ENCODE measurements at regions not wholly inside any gene's neighbourhood (a gene's known extent, or its start where the extent isn't known, plus 50 kb on each side); places are given as distances from the start of the nearest gene placed in this dataset.
"Not testable (repeated sequence)": the region's sequence is repeated elsewhere in the genome, so short reads cannot be mapped to it uniquely, and the experiment has no call there.

- Histone ChIP-seq H3K4me1 (ENCODE audit: control insufficient read depth in 1 of 2, insufficient read depth in 2 of 2, low read length in 2 of 2) (no peaks in the 10 kb centered on the region), H3K36me3 (ENCODE audit: control insufficient read depth in 1 of 2, insufficient read depth in 2 of 2, low read length in 2 of 2) (no peaks in the 10 kb centered on the region), H3K9me3 (ENCODE audit: control insufficient read depth in 1 of 2, low read length in 2 of 2) (peaks cover 0 to 6% of the 10 kb centered on the region in 2 donors), H3K4me3 (ENCODE audit: low read depth in 1 of 2, low read length in 2 of 2) (no peak overlapping the region), H3K27me3 (ENCODE audit: control insufficient read depth in 1 of 2, insufficient read depth in 2 of 2, low read length in 2 of 2) (peaks cover 0 to 3% of the 10 kb centered on the region in 2 donors), H3K27ac (ENCODE audit: low read depth, low read length) (no peak overlapping the region), H3K9ac (ENCODE audit: low read depth in 1 of 2, low read length in 2 of 2) (no peak overlapping the region)
Measured at GRCh38 chr3:170670504-170670903, 84.6 kb upstream of the SLC7A14 start.

GRCh38 chr3:170662986-170663385 is 77.1 kb upstream of the SLC7A14 start:
- not testable (repeated sequence) for H3K27ac ChIP-seq (ENCODE audit: low read depth, low read length); H3K9me3 ChIP-seq (ENCODE audit: control insufficient read depth in 1 of 2, low read length in 2 of 2); H3K36me3 ChIP-seq (ENCODE audit: control insufficient read depth in 1 of 2, insufficient read depth in 2 of 2, low read length in 2 of 2); H3K4me1 ChIP-seq (ENCODE audit: control insufficient read depth in 1 of 2, insufficient read depth in 2 of 2, low read length in 2 of 2); H3K4me3 ChIP-seq (ENCODE audit: low read depth in 1 of 2, low read length in 2 of 2); H3K27me3 ChIP-seq (ENCODE audit: control insufficient read depth in 1 of 2, insufficient read depth in 2 of 2, low read length in 2 of 2); H3K9ac ChIP-seq (ENCODE audit: low read depth in 1 of 2, low read length in 2 of 2)

- no peak overlapping the region for H3K27ac ChIP-seq (ENCODE audit: low read depth, low read length)
- no peaks in the 10 kb centered on the region for H3K4me1 ChIP-seq (ENCODE audit: control insufficient read depth in 1 of 2, insufficient read depth in 2 of 2, low read length in 2 of 2)
- no peaks in the 10 kb centered on the region for H3K36me3 ChIP-seq (ENCODE audit: control insufficient read depth in 1 of 2, insufficient read depth in 2 of 2, low read length in 2 of 2)
- no peak overlapping the region for H3K9ac ChIP-seq (ENCODE audit: low read depth in 1 of 2, low read length in 2 of 2)
- no peaks in the 10 kb centered on the region for H3K27me3 ChIP-seq (ENCODE audit: control insufficient read depth in 1 of 2, insufficient read depth in 2 of 2, low read length in 2 of 2)
- peak overlapping the region in 1 of 2 donors; percentile 12 for H3K4me3 ChIP-seq (ENCODE audit: low read depth in 1 of 2, low read length in 2 of 2)
- H3K9me3 ChIP-seq (ENCODE audit: control insufficient read depth in 1 of 2, low read length in 2 of 2) = no peaks in the 10 kb centered on the region
Measured at GRCh38 chr3:170660139-170660538, 74.3 kb upstream of the SLC7A14 start.

- Histone ChIP-seq H3K4me1 (ENCODE audit: control insufficient read depth in 1 of 2, insufficient read depth in 2 of 2, low read length in 2 of 2) (no peaks in the 10 kb centered on the region), H3K27me3 (ENCODE audit: control insufficient read depth in 1 of 2, insufficient read depth in 2 of 2, low read length in 2 of 2) (no peaks in the 10 kb centered on the region), H3K9me3 (ENCODE audit: control insufficient read depth in 1 of 2, low read length in 2 of 2) (no peaks in the 10 kb centered on the region), H3K9ac (ENCODE audit: low read depth in 1 of 2, low read length in 2 of 2) (no peak overlapping the region), H3K4me3 (ENCODE audit: low read depth in 1 of 2, low read length in 2 of 2) (no peak overlapping the region), H3K27ac (ENCODE audit: low read depth, low read length) (no peak overlapping the region), H3K36me3 (ENCODE audit: control insufficient read depth in 1 of 2, insufficient read depth in 2 of 2, low read length in 2 of 2) (no peaks in the 10 kb centered on the region)
Measured at GRCh38 chr3:170657312-170657711, 71.4 kb upstream of the SLC7A14 start.

GRCh38 chr3:170656284-170656683 is 70.4 kb upstream of the SLC7A14 start:
- Histone ChIP-seq H3K36me3 (ENCODE audit: control insufficient read depth in 1 of 2, insufficient read depth in 2 of 2, low read length in 2 of 2) (no peaks in the 10 kb centered on the region), H3K27ac (ENCODE audit: low read depth, low read length) (no peak overlapping the region)

GRCh38 chr3:170653801-170654200 is 67.9 kb upstream of the SLC7A14 start:
- Histone ChIP-seq H3K27ac (ENCODE audit: low read depth, low read length) (no peak overlapping the region), H3K9ac (ENCODE audit: low read depth in 1 of 2, low read length in 2 of 2) (no peak overlapping the region), H3K9me3 (ENCODE audit: control insufficient read depth in 1 of 2, low read length in 2 of 2) (no peaks in the 10 kb centered on the region), H3K27me3 (ENCODE audit: control insufficient read depth in 1 of 2, insufficient read depth in 2 of 2, low read length in 2 of 2) (no peaks in the 10 kb centered on the region), H3K4me1 (ENCODE audit: control insufficient read depth in 1 of 2, insufficient read depth in 2 of 2, low read length in 2 of 2) (no peaks in the 10 kb centered on the region), H3K36me3 (ENCODE audit: control insufficient read depth in 1 of 2, insufficient read depth in 2 of 2, low read length in 2 of 2) (no peaks in the 10 kb centered on the region), H3K4me3 (ENCODE audit: low read depth in 1 of 2, low read length in 2 of 2) (no peak overlapping the region)

More at GRCh38 chr3:170656284-170656683, 70.4 kb upstream of the SLC7A14 start:
- no peak overlapping the region for H3K4me3 ChIP-seq (ENCODE audit: low read depth in 1 of 2, low read length in 2 of 2)
- H3K9me3 ChIP-seq (ENCODE audit: control insufficient read depth in 1 of 2, low read length in 2 of 2) = no peaks in the 10 kb centered on the region
- no peaks in the 10 kb centered on the region for H3K4me1 ChIP-seq (ENCODE audit: control insufficient read depth in 1 of 2, insufficient read depth in 2 of 2, low read length in 2 of 2)
- no peak overlapping the region for H3K9ac ChIP-seq (ENCODE audit: low read depth in 1 of 2, low read length in 2 of 2)
- no peaks in the 10 kb centered on the region for H3K27me3 ChIP-seq (ENCODE audit: control insufficient read depth in 1 of 2, insufficient read depth in 2 of 2, low read length in 2 of 2)

GRCh38 chr3:170651260-170651845 is 65.5 kb upstream of the SLC7A14 start:
- Histone ChIP-seq H3K9ac (ENCODE audit: low read depth in 1 of 2, low read length in 2 of 2) (no peak overlapping the region), H3K27me3 (ENCODE audit: control insufficient read depth in 1 of 2, insufficient read depth in 2 of 2, low read length in 2 of 2) (no peaks in the 10 kb centered on the region)

GRCh38 chr3:170650557-170650956 is 64.7 kb upstream of the SLC7A14 start:
- not testable (repeated sequence) for H3K4me3 ChIP-seq (ENCODE audit: low read depth in 1 of 2, low read length in 2 of 2); H3K9ac ChIP-seq (ENCODE audit: low read depth in 1 of 2, low read length in 2 of 2)

More at GRCh38 chr3:170651260-170651845, 65.5 kb upstream of the SLC7A14 start:
- H3K4me3 ChIP-seq (ENCODE audit: low read depth in 1 of 2, low read length in 2 of 2) = no peak overlapping the region
- no peaks in the 10 kb centered on the region for H3K9me3 ChIP-seq (ENCODE audit: control insufficient read depth in 1 of 2, low read length in 2 of 2)
- H3K36me3 ChIP-seq (ENCODE audit: control insufficient read depth in 1 of 2, insufficient read depth in 2 of 2, low read length in 2 of 2) = no peaks in the 10 kb centered on the region
- H3K27ac ChIP-seq (ENCODE audit: low read depth, low read length) = no peak overlapping the region
- H3K4me1 ChIP-seq (ENCODE audit: control insufficient read depth in 1 of 2, insufficient read depth in 2 of 2, low read length in 2 of 2) = no peaks in the 10 kb centered on the region

GRCh38 chr3:170644711-170645110 is 58.8 kb upstream of the SLC7A14 start:
- Histone ChIP-seq H3K27me3 (ENCODE audit: control insufficient read depth in 1 of 2, insufficient read depth in 2 of 2, low read length in 2 of 2) (no peaks in the 10 kb centered on the region), H3K9ac (ENCODE audit: low read depth in 1 of 2, low read length in 2 of 2) (no peak overlapping the region), H3K36me3 (ENCODE audit: control insufficient read depth in 1 of 2, insufficient read depth in 2 of 2, low read length in 2 of 2) (no peaks in the 10 kb centered on the region), H3K27ac (ENCODE audit: low read depth, low read length) (no peak overlapping the region), H3K9me3 (ENCODE audit: control insufficient read depth in 1 of 2, low read length in 2 of 2) (no peaks in the 10 kb centered on the region), H3K4me1 (ENCODE audit: control insufficient read depth in 1 of 2, insufficient read depth in 2 of 2, low read length in 2 of 2) (no peaks in the 10 kb centered on the region), H3K4me3 (ENCODE audit: low read depth in 1 of 2, low read length in 2 of 2) (no peak overlapping the region)

More at GRCh38 chr3:170650557-170650956, 64.7 kb upstream of the SLC7A14 start:
- H3K9me3 ChIP-seq (ENCODE audit: control insufficient read depth in 1 of 2, low read length in 2 of 2); H3K27me3 ChIP-seq (ENCODE audit: control insufficient read depth in 1 of 2, insufficient read depth in 2 of 2, low read length in 2 of 2); H3K36me3 ChIP-seq (ENCODE audit: control insufficient read depth in 1 of 2, insufficient read depth in 2 of 2, low read length in 2 of 2); H3K27ac ChIP-seq (ENCODE audit: low read depth, low read length); H3K4me1 ChIP-seq (ENCODE audit: control insufficient read depth in 1 of 2, insufficient read depth in 2 of 2, low read length in 2 of 2): not testable (repeated sequence)

- Histone ChIP-seq H3K4me1 (ENCODE audit: control insufficient read depth in 1 of 2, insufficient read depth in 2 of 2, low read length in 2 of 2) (no peaks in the 10 kb centered on the region), H3K27me3 (ENCODE audit: control insufficient read depth in 1 of 2, insufficient read depth in 2 of 2, low read length in 2 of 2) (no peaks in the 10 kb centered on the region), H3K4me3 (ENCODE audit: low read depth in 1 of 2, low read length in 2 of 2) (no peak overlapping the region), H3K36me3 (ENCODE audit: control insufficient read depth in 1 of 2, insufficient read depth in 2 of 2, low read length in 2 of 2) (no peaks in the 10 kb centered on the region), H3K9me3 (ENCODE audit: control insufficient read depth in 1 of 2, low read length in 2 of 2) (no peaks in the 10 kb centered on the region), H3K9ac (ENCODE audit: low read depth in 1 of 2, low read length in 2 of 2) (no peak overlapping the region), H3K27ac (ENCODE audit: low read depth, low read length) (no peak overlapping the region)
Measured at GRCh38 chr3:170643831-170644230, 58.0 kb upstream of the SLC7A14 start.

Data from duodenal mucosa (tissue), 2 donors.